ENCODE measurements at regions not wholly inside any gene's neighbourhood (a gene's known extent, or its start where the extent isn't known, plus 50 kb on each side); places are given as distances from the start of the nearest gene placed in this dataset.
"Not testable (repeated sequence)": the region's sequence is repeated elsewhere in the genome, so short reads cannot be mapped to it uniquely, and the experiment has no call there.

DNA sequence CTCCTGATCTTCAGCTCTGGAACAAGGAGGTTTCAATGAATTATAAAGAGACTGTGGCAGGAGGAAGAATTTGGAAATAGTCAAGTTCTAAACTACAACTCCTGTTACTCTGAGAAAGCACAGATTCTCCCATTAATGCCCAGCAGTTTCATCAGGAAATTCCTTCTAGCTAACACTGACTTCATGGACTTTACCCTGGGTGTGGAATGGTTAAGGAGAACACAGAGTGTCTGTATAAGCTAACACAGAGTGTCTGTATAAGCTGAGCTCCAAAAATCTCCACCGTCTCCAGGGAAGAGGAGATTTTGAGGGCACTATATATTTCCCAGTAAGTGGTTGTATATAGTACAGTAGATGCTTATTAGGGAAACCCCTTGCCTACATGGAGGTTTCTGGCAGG, 675.5 kb downstream of the XPNPEP1 start:
- no peak for DNase-seq
- ChIA-PET POLR2A (no interaction called here), CTCF (no interaction called here)
- no peak overlapping the region for H3K27ac Mint-ChIP-seq
- no peaks in the 10 kb centered on the region for H3K27me3 Mint-ChIP-seq
- no peaks in the 10 kb centered on the region for H3K36me3 Mint-ChIP-seq (ENCODE audit: low read depth)
- peaks cover 11% of the 10 kb centered on the region for H3K9me3 Mint-ChIP-seq
- no peak overlapping the region for H3K4me3 Mint-ChIP-seq
- H3K4me1 Mint-ChIP-seq: no peaks in the 10 kb centered on the region

- ChIA-PET CTCF (no interaction called here), POLR2A (no interaction called here)
- no peaks in the 10 kb centered on the region for H3K36me3 Mint-ChIP-seq (ENCODE audit: low read depth)
- peaks cover 8% of the 10 kb centered on the region for H3K9me3 Mint-ChIP-seq
- H3K27me3 Mint-ChIP-seq: no peaks in the 10 kb centered on the region
- H3K4me3 Mint-ChIP-seq: no peak overlapping the region
- H3K27ac Mint-ChIP-seq: no peak overlapping the region
- no peaks in the 10 kb centered on the region for H3K4me1 Mint-ChIP-seq
- no peak for DNase-seq
These were observed 677.5 kb downstream of the XPNPEP1 start for GRCh38 chr10:109245821-109246220.

- Mint-ChIP-seq H3K27ac (no peak overlapping the region), H3K4me3 (no peak overlapping the region), H3K27me3 (no peaks in the 10 kb centered on the region), H3K4me1 (no peaks in the 10 kb centered on the region), H3K9me3 (peaks cover 7% of the 10 kb centered on the region), H3K36me3 (ENCODE audit: low read depth) (no peaks in the 10 kb centered on the region)
- POLR2A ChIA-PET: no interaction called here
- CTCF ChIA-PET: interaction anchor here (0.7 kb wide), 1 partner anchor 488 kb away, joined by 3 read pairs; no protein-coding TSS in a partner anchor
- no peak for DNase-seq
These were observed 683.9 kb downstream of the XPNPEP1 start for GRCh38 chr10:109239371-109239770.

- DNase-seq: no peak
- no peaks in the 10 kb centered on the region for H3K36me3 Mint-ChIP-seq (ENCODE audit: low read depth)
- no peak overlapping the region for H3K27ac Mint-ChIP-seq
- CTCF ChIA-PET: no interaction called here
- H3K27me3 Mint-ChIP-seq: no peaks in the 10 kb centered on the region
- H3K9me3 Mint-ChIP-seq: no peaks in the 10 kb centered on the region
- H3K4me3 Mint-ChIP-seq: no peak overlapping the region
- POLR2A ChIA-PET: no interaction called here
- no peaks in the 10 kb centered on the region for H3K4me1 Mint-ChIP-seq
These were observed 685.6 kb downstream of the XPNPEP1 start for GRCh38 chr10:109237682-109238081.

GRCh38 chr10:109237050-109237449, 686.3 kb downstream of the XPNPEP1 start:
- H3K4me3 Mint-ChIP-seq: no peak overlapping the region
- no peaks in the 10 kb centered on the region for H3K9me3 Mint-ChIP-seq
- H3K27me3 Mint-ChIP-seq: no peaks in the 10 kb centered on the region
- no peak for DNase-seq
- POLR2A ChIA-PET: no interaction called here
- no peaks in the 10 kb centered on the region for H3K4me1 Mint-ChIP-seq
- H3K36me3 Mint-ChIP-seq (ENCODE audit: low read depth): no peaks in the 10 kb centered on the region
- CTCF ChIA-PET: no interaction called here
- H3K27ac Mint-ChIP-seq: no peak overlapping the region

GRCh38 chr10:109223533-109223932, 699.8 kb downstream of the XPNPEP1 start:
- H3K27ac Mint-ChIP-seq; H3K27me3 Mint-ChIP-seq; DNase-seq; CTCF ChIA-PET; POLR2A ChIA-PET; H3K36me3 Mint-ChIP-seq (ENCODE audit: low read depth); H3K4me1 Mint-ChIP-seq; H3K9me3 Mint-ChIP-seq; H3K4me3 Mint-ChIP-seq: not testable (repeated sequence)

DNA sequence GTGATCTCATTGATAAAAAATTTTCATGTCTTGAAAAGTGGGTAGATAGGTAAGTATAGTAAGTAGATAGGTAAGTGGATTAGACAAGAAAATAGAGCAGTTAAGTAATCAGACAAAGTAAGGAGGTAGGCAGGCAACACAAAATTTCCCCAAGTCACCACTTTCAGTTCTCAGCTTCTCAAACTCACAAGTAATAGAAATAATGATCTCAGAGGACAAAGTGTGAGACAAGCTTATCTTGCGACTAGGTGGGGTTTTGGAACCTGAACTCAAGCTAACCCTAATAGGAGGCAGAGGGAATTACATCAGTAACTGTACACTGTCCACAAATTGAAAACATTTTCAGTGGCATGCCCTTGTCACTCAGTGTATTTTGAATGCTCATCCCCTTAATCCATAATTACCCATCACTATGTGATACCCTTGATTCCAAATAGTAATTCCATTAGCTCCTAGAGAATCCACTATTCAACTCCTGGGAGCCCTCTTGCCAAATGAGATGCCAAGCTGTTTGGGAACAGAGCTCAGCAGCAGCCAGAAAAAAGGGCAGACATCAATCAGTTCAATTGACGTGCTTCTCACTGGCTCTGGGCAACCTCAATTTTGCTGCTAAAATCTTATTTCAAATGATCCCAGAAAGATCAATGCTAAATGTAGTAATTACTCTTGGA, 703.2 kb downstream of the XPNPEP1 start:
- POLR2A ChIA-PET: interaction anchor here (0.7 kb wide), 1 partner anchor 41 kb away, joined by 4 read pairs; no protein-coding TSS in a partner anchor
- DNase-seq: no peak
- no peak overlapping the region for H3K27ac Mint-ChIP-seq
- H3K9me3 Mint-ChIP-seq: no peaks in the 10 kb centered on the region
- H3K27me3 Mint-ChIP-seq: no peaks in the 10 kb centered on the region
- no peak overlapping the region for H3K4me3 Mint-ChIP-seq
- no peaks in the 10 kb centered on the region for H3K4me1 Mint-ChIP-seq
- H3K36me3 Mint-ChIP-seq (ENCODE audit: low read depth): no peaks in the 10 kb centered on the region
- CTCF ChIA-PET: interaction anchor here (0.5 kb wide), 1 partner anchor 745 kb away, joined by 3 read pairs; no protein-coding TSS in a partner anchor

DNA sequence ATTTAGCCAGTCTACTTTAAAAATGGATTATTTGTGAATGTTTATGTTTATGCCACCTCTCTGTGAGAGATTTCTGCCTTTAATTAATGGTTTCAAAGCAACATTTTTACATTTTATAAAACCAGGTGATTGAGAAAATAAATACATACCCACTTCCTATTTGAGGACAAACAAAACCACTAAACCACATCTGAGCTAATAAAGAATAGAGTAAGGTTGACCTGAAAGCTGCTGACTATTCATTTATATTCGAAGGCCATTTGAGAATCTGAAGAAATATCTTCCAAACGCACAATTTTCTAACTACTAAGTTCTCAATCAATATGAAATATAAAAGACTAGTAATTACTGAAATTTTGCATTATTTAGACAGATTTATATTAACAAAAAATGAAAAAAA, 705.1 kb downstream of the XPNPEP1 start:
- Mint-ChIP-seq H3K4me1 (no peaks in the 10 kb centered on the region), H3K4me3 (no peak overlapping the region), H3K9me3 (no peaks in the 10 kb centered on the region), H3K27me3 (no peaks in the 10 kb centered on the region), H3K27ac (no peak overlapping the region), H3K36me3 (ENCODE audit: low read depth) (no peaks in the 10 kb centered on the region)
- ChIA-PET POLR2A (no interaction called here), CTCF (no interaction called here)
- no peak for DNase-seq

GRCh38 chr10:109215291-109216075, 707.8 kb downstream of the XPNPEP1 start:
- Mint-ChIP-seq H3K36me3 (ENCODE audit: low read depth) (no peaks in the 10 kb centered on the region), H3K4me1 (no peaks in the 10 kb centered on the region), H3K27ac (no peak overlapping the region), H3K4me3 (no peak overlapping the region), H3K9me3 (no peaks in the 10 kb centered on the region), H3K27me3 (no peaks in the 10 kb centered on the region)
- CTCF ChIA-PET: no interaction called here
- DNase-seq: no peak
- POLR2A ChIA-PET: no interaction called here

- H3K36me3 Mint-ChIP-seq (ENCODE audit: low read depth); H3K9me3 Mint-ChIP-seq; POLR2A ChIA-PET; H3K27ac Mint-ChIP-seq; H3K4me1 Mint-ChIP-seq; DNase-seq; H3K4me3 Mint-ChIP-seq; CTCF ChIA-PET; H3K27me3 Mint-ChIP-seq: not testable (repeated sequence)
These were observed 708.4 kb downstream of the XPNPEP1 start for GRCh38 chr10:109214891-109215290.

- Mint-ChIP-seq H3K27me3 (no peaks in the 10 kb centered on the region), H3K4me1 (no peaks in the 10 kb centered on the region), H3K36me3 (ENCODE audit: low read depth) (no peaks in the 10 kb centered on the region), H3K27ac (no peak overlapping the region), H3K9me3 (no peaks in the 10 kb centered on the region), H3K4me3 (no peak overlapping the region)
- no peak for DNase-seq
- CTCF ChIA-PET: no interaction called here
- POLR2A ChIA-PET: no interaction called here
These were observed 716.0 kb downstream of the XPNPEP1 start for GRCh38 chr10:109207361-109207760.

DNA sequence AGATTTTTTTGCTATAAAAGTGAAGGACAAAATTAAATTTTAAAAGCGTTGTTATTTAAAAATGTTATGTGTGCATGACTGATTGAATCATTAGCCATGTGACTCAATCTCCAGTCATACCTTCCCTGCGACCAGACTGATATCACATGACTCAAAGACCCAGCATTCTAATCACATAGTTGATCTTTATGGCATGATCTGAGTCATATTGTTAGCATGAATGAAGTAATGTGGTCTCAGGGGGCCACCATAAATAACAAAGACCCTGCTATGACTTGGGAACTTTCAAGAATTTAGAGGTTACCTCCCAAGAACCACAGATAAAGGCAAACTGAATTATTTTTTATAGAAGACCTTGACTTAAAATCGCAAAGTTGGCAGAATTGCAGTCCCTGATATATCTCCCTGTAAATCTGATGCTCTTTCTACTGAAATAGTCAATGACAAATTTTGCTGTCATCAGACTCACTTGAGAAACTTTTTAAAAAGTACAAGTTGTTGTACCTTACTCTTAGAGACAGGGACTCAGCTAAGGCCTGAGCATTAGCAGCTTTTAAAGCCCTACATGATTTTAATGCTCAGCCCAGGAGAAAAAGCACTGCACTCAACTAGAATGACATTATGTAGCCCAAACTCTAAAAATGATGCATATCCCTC, 717.3 kb downstream of the XPNPEP1 start:
- Mint-ChIP-seq H3K27ac (no peak overlapping the region), H3K9me3 (no peaks in the 10 kb centered on the region), H3K4me3 (no peak overlapping the region), H3K4me1 (no peaks in the 10 kb centered on the region), H3K27me3 (no peaks in the 10 kb centered on the region), H3K36me3 (ENCODE audit: low read depth) (no peaks in the 10 kb centered on the region)
- POLR2A ChIA-PET: no interaction called here
- CTCF ChIA-PET: no interaction called here
- DNase-seq: no peak

GRCh38 chr10:109203646-109204353, 719.5 kb downstream of the XPNPEP1 start:
- no peak for DNase-seq
- ChIA-PET CTCF (no interaction called here), POLR2A (no interaction called here)
- no peak overlapping the region for H3K4me3 Mint-ChIP-seq
- H3K27ac Mint-ChIP-seq: no peak overlapping the region
- H3K27me3 Mint-ChIP-seq: no peaks in the 10 kb centered on the region
- H3K4me1 Mint-ChIP-seq: no peaks in the 10 kb centered on the region
- H3K36me3 Mint-ChIP-seq (ENCODE audit: low read depth): no peaks in the 10 kb centered on the region
- H3K9me3 Mint-ChIP-seq: peaks cover 2% of the 10 kb centered on the region

All from activated CD4-positive, alpha-beta T cell treated with anti-CD3 and anti-CD28 coated beads, Interleukin-2, amount 10 ng/mL, durations not matched to agents 7 days and 5 days (primary cell).